ENCODE measurements at regions not wholly inside any gene's neighbourhood (a gene's known extent, or its start where the extent isn't known, plus 50 kb on each side); places are given as distances from the start of the nearest gene placed in this dataset.

DNA sequence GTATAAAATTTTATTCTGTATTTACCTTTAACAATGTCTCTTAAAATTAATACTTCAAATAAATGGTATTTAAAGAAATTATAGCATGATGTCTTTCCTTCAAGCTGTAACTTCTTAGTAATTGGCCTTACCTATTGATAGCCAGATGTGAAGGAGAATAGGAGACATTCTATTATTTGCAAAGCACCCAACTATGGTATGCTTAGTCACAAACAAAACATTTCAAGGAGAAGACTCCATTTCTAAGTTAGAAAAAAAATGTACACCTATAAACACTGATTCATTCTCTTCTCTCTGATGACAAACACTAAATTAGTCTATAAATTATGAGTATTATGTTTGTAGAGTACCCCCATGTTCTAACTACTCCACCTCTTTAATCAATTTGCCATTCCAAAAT is 66.4 kb downstream of the NKX6-1 start:
- DNase-seq (ENCODE audit: low read depth), result no peak
- no peak overlapping the region for H3K4me3 ChIP-seq (ENCODE audit: low read depth, low read length)
- TF ChIP-seq POLR2A (IDR thresholded peaks at IDR 0.05; ENCODE audit: extremely low read depth, insufficient read length), result no peak
- TF ChIP-seq, protein P1, sequence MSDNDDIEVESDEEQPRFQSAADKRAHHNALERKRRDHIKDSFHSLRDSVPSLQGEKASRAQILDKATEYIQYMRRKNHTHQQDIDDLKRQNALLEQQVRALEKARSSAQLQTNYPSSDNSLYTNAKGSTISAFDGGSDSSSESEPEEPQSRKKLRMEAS (IDR thresholded peaks at IDR 0.05; ENCODE audit: low read depth, low read length), result no peak
- no peak for TF ChIP-seq MYC (IDR thresholded peaks at IDR 0.05; ENCODE audit: low read depth, low read length)
- TF ChIP-seq, protein P2, sequence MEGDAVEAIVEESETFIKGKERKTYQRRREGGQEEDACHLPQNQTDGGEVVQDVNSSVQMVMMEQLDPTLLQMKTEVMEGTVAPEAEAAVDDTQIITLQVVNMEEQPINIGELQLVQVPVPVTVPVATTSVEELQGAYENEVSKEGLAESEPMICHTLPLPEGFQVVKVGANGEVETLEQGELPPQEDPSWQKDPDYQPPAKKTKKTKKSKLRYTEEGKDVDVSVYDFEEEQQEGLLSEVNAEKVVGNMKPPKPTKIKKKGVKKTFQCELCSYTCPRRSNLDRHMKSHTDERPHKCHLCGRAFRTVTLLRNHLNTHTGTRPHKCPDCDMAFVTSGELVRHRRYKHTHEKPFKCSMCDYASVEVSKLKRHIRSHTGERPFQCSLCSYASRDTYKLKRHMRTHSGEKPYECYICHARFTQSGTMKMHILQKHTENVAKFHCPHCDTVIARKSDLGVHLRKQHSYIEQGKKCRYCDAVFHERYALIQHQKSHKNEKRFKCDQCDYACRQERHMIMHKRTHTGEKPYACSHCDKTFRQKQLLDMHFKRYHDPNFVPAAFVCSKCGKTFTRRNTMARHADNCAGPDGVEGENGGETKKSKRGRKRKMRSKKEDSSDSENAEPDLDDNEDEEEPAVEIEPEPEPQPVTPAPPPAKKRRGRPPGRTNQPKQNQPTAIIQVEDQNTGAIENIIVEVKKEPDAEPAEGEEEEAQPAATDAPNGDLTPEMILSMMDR (IDR thresholded peaks at IDR 0.05; ENCODE audit: low read depth, low read length), result no peak

DNA sequence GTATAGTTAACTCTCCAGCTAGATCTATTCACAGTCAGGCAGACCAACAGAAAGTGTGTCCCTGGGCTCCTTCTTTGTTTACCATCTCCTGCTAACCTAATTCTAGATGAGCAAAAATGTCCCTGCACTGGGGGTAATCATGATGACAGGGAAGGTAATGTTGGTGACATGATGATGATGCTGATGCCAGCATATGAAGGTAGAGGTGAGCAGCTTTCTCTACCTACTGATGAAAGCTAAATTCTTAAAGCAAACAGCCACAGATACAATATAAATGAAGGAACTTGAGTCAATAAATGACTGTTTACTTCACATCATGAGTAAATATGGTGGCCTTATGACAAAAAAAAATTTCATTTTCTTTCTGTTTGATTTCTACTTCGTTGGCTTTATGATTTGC is 78.5 kb downstream of the NKX6-1 start:
- TF ChIP-seq, protein P2 (IDR thresholded peaks at IDR 0.05; ENCODE audit: low read depth, low read length), result no peak
- no peak for TF ChIP-seq POLR2A (IDR thresholded peaks at IDR 0.05; ENCODE audit: extremely low read depth, insufficient read length)
- TF ChIP-seq, protein P1 (IDR thresholded peaks at IDR 0.05; ENCODE audit: low read depth, low read length), result no peak
- no peak for TF ChIP-seq MYC (IDR thresholded peaks at IDR 0.05; ENCODE audit: low read depth, low read length)
- DNase-seq (ENCODE audit: low read depth), result no peak
- no peak overlapping the region for H3K4me3 ChIP-seq (ENCODE audit: low read depth, low read length)

DNA sequence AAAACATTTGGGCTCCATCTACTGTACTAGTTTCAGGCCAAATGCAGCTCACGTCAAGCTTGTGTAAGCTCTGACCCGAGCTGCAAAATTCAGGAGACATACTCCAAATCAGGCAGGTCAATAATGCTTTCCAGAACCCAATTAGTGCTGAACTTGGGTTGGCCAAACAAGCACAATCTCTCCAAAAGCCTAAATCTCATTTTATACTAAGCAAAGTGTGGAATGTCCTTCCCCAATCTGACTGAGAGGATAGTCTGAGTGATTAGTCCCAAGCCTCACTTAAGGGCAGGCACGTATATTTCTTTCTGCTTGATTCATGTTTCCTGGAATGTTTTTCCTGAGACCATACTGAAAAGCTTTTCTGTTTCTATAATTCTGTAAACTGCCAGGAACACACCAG is 79.9 kb downstream of the NKX6-1 start:
- no peak overlapping the region for H3K4me3 ChIP-seq (ENCODE audit: low read depth, low read length)
- DNase-seq (ENCODE audit: low read depth), result no peak
- TF ChIP-seq POLR2A (IDR thresholded peaks at IDR 0.05; ENCODE audit: extremely low read depth, insufficient read length) (no peak), MYC (IDR thresholded peaks at IDR 0.05; ENCODE audit: low read depth, low read length) (no peak)
- TF ChIP-seq, protein P1 (IDR thresholded peaks at IDR 0.05; ENCODE audit: low read depth, low read length), result no peak
- TF ChIP-seq, protein P2 (IDR thresholded peaks at IDR 0.05; ENCODE audit: low read depth, low read length), result no peak

DNA sequence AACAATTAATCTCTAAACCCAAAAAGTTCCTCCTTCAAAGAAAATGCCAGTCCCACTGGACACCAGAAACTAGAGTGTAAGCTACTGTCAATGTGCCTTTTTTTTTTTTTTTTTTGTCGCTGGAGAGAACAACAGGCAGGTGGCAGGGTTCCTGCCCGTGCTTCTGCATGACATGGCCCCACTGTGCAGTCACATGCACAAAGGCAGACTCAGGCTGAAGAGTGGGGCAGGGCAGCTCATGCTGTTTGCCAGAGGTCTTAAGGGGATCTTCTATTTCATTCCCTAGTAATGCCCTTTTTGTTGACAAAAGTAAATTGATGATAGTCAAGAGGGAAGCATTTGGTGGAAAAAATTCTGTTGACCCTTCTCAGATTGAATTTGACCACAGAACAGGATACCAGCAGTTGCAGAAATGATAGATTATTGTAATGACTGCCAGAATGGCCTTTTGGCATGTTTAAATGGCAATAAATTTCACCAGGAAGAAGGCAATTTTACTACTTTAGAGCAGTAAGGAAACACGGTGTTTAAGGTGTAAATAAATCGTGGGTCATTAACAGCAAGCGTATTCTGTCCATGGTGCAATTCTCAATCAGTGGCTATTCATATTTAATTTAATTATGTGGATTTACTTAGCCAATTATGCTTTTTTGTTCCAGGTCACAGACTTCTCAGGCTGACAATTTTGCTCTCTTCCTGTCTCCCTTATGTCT is 80.9 kb downstream of the NKX6-1 start:
- TF ChIP-seq, protein P1 (IDR thresholded peaks at IDR 0.05; ENCODE audit: low read depth, low read length), result no peak
- no peak for TF ChIP-seq POLR2A (IDR thresholded peaks at IDR 0.05; ENCODE audit: extremely low read depth, insufficient read length)
- TF ChIP-seq MYC (IDR thresholded peaks at IDR 0.05; ENCODE audit: low read depth, low read length), result no peak
- TF ChIP-seq, protein P2 (IDR thresholded peaks at IDR 0.05; ENCODE audit: low read depth, low read length), result no peak
- DNase-seq (ENCODE audit: low read depth), result no peak
- H3K4me3 ChIP-seq (ENCODE audit: low read depth, low read length), result no peak overlapping the region

DNA sequence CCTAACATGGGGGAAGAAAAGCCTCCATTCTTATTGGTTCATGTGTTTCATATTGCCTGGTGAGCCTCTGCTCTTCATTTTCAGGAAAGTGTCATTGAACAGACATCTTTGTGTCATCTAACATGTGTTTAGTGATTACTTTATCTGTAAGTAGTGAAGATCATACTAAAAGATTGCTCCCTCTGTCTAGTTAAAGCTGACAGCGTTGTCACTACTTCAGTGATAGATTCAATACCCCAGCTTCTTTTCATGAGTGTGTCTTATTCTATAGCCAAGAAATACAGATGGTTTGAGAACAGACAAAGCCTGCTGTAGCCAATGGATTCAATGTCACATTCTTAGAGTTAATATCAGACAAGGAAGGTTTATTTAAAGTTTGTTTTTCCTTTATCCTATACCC is 85.1 kb downstream of the NKX6-1 start:
- TF ChIP-seq, protein P1 (IDR thresholded peaks at IDR 0.05; ENCODE audit: low read depth, low read length), result no peak
- TF ChIP-seq POLR2A (IDR thresholded peaks at IDR 0.05; ENCODE audit: extremely low read depth, insufficient read length) (no peak), MYC (IDR thresholded peaks at IDR 0.05; ENCODE audit: low read depth, low read length) (no peak)
- TF ChIP-seq, protein P2 (IDR thresholded peaks at IDR 0.05; ENCODE audit: low read depth, low read length), result no peak
- DNase-seq (ENCODE audit: low read depth), result no peak
- no peak overlapping the region for H3K4me3 ChIP-seq (ENCODE audit: low read depth, low read length)
